ENCODE measurements at regions not wholly inside any gene's neighbourhood (a gene's known extent, or its start where the extent isn't known, plus 50 kb on each side); places are given as distances from the start of the nearest gene placed in this dataset.
"Not testable (repeated sequence)": the region's sequence is repeated elsewhere in the genome, so short reads cannot be mapped to it uniquely, and the experiment has no call there.

GRCh38 chr5:100119903-100120302 lies 415.3 kb upstream of the FAM174A start:
- H3K9ac ChIP-seq (ENCODE audit: low read depth, low read length): no peak overlapping the region
- H3K4me3 ChIP-seq (ENCODE audit: low read length): no peak overlapping the region
- H3K4me2 ChIP-seq (ENCODE audit: low read length): no peak overlapping the region
- no peaks in the 10 kb centered on the region for H3K4me1 ChIP-seq (ENCODE audit: control insufficient read depth, insufficient read depth, low read length)
- H3K36me3 ChIP-seq (ENCODE audit: insufficient read depth, low read length): no peaks in the 10 kb centered on the region
- H3K9me3 ChIP-seq (replicated peaks; ENCODE audit: low read length): no peaks in the 10 kb centered on the region
- no peaks in the 10 kb centered on the region for H3K27me3 ChIP-seq (ENCODE audit: control insufficient read depth, insufficient read depth, low read length)

- Histone ChIP-seq H3K36me3 (ENCODE audit: insufficient read depth, low read length) (no peaks in the 10 kb centered on the region), H3K9ac (ENCODE audit: low read depth, low read length) (no peak overlapping the region), H3K4me1 (ENCODE audit: control insufficient read depth, insufficient read depth, low read length) (no peaks in the 10 kb centered on the region), H3K27me3 (ENCODE audit: control insufficient read depth, insufficient read depth, low read length) (no peaks in the 10 kb centered on the region), H3K4me3 (ENCODE audit: low read length) (no peak overlapping the region), H3K4me2 (ENCODE audit: low read length) (no peak overlapping the region), H3K9me3 (replicated peaks; ENCODE audit: low read length) (no peaks in the 10 kb centered on the region)
Measured at GRCh38 chr5:100110497-100110896, 424.7 kb upstream of the FAM174A start.

GRCh38 chr5:100108883-100109282 lies 426.3 kb upstream of the FAM174A start:
- Histone ChIP-seq H3K9ac (ENCODE audit: low read depth, low read length) (no peak overlapping the region), H3K4me1 (ENCODE audit: control insufficient read depth, insufficient read depth, low read length) (no peaks in the 10 kb centered on the region), H3K27me3 (ENCODE audit: control insufficient read depth, insufficient read depth, low read length) (no peaks in the 10 kb centered on the region), H3K4me3 (ENCODE audit: low read length) (no peak overlapping the region), H3K4me2 (ENCODE audit: low read length) (no peak overlapping the region), H3K9me3 (replicated peaks; ENCODE audit: low read length) (no peaks in the 10 kb centered on the region), H3K36me3 (ENCODE audit: insufficient read depth, low read length) (no peaks in the 10 kb centered on the region)

- not testable (repeated sequence) for H3K36me3 ChIP-seq (ENCODE audit: insufficient read depth, low read length); H3K9me3 ChIP-seq (replicated peaks; ENCODE audit: low read length); H3K4me3 ChIP-seq (ENCODE audit: low read length); H3K27me3 ChIP-seq (ENCODE audit: control insufficient read depth, insufficient read depth, low read length); H3K4me1 ChIP-seq (ENCODE audit: control insufficient read depth, insufficient read depth, low read length); H3K9ac ChIP-seq (ENCODE audit: low read depth, low read length); H3K4me2 ChIP-seq (ENCODE audit: low read length)
Measured at GRCh38 chr5:100103592-100104119, 431.5 kb upstream of the FAM174A start.

GRCh38 chr5:100101466-100101865 lies 433.7 kb upstream of the FAM174A start:
- not testable (repeated sequence) for H3K9me3 ChIP-seq (replicated peaks; ENCODE audit: low read length); H3K4me2 ChIP-seq (ENCODE audit: low read length); H3K36me3 ChIP-seq (ENCODE audit: insufficient read depth, low read length); H3K4me1 ChIP-seq (ENCODE audit: control insufficient read depth, insufficient read depth, low read length); H3K4me3 ChIP-seq (ENCODE audit: low read length); H3K27me3 ChIP-seq (ENCODE audit: control insufficient read depth, insufficient read depth, low read length); H3K9ac ChIP-seq (ENCODE audit: low read depth, low read length)

GRCh38 chr5:100096328-100096727 lies 438.8 kb upstream of the FAM174A start:
- H3K36me3 ChIP-seq (ENCODE audit: insufficient read depth, low read length); H3K4me2 ChIP-seq (ENCODE audit: low read length); H3K4me1 ChIP-seq (ENCODE audit: control insufficient read depth, insufficient read depth, low read length); H3K9ac ChIP-seq (ENCODE audit: low read depth, low read length); H3K4me3 ChIP-seq (ENCODE audit: low read length); H3K27me3 ChIP-seq (ENCODE audit: control insufficient read depth, insufficient read depth, low read length); H3K9me3 ChIP-seq (replicated peaks; ENCODE audit: low read length): not testable (repeated sequence)

- H3K9ac ChIP-seq (ENCODE audit: low read depth, low read length); H3K4me1 ChIP-seq (ENCODE audit: control insufficient read depth, insufficient read depth, low read length); H3K36me3 ChIP-seq (ENCODE audit: insufficient read depth, low read length); H3K4me2 ChIP-seq (ENCODE audit: low read length); H3K9me3 ChIP-seq (replicated peaks; ENCODE audit: low read length); H3K27me3 ChIP-seq (ENCODE audit: control insufficient read depth, insufficient read depth, low read length); H3K4me3 ChIP-seq (ENCODE audit: low read length): not testable (repeated sequence)
Measured at GRCh38 chr5:100080703-100081102, 454.5 kb upstream of the FAM174A start.

GRCh38 chr5:100079163-100079562 lies 456.0 kb upstream of the FAM174A start:
- H3K4me3 ChIP-seq (ENCODE audit: low read length); H3K9ac ChIP-seq (ENCODE audit: low read depth, low read length); H3K36me3 ChIP-seq (ENCODE audit: insufficient read depth, low read length); H3K27me3 ChIP-seq (ENCODE audit: control insufficient read depth, insufficient read depth, low read length); H3K4me2 ChIP-seq (ENCODE audit: low read length); H3K4me1 ChIP-seq (ENCODE audit: control insufficient read depth, insufficient read depth, low read length); H3K9me3 ChIP-seq (replicated peaks; ENCODE audit: low read length): not testable (repeated sequence)

- H3K27me3 ChIP-seq (ENCODE audit: control insufficient read depth, insufficient read depth, low read length); H3K4me2 ChIP-seq (ENCODE audit: low read length); H3K9ac ChIP-seq (ENCODE audit: low read depth, low read length); H3K4me1 ChIP-seq (ENCODE audit: control insufficient read depth, insufficient read depth, low read length); H3K36me3 ChIP-seq (ENCODE audit: insufficient read depth, low read length); H3K4me3 ChIP-seq (ENCODE audit: low read length); H3K9me3 ChIP-seq (replicated peaks; ENCODE audit: low read length): not testable (repeated sequence)
Measured at GRCh38 chr5:100066020-100066419, 469.2 kb upstream of the FAM174A start.

GRCh38 chr5:100043475-100043874 lies 491.7 kb upstream of the FAM174A start:
- H3K4me3 ChIP-seq (ENCODE audit: low read length): no peak overlapping the region

GRCh38 chr5:100026606-100027005 lies 508.6 kb upstream of the FAM174A start:
- Histone ChIP-seq H3K27me3 (ENCODE audit: control insufficient read depth, insufficient read depth, low read length) (no peaks in the 10 kb centered on the region), H3K4me3 (ENCODE audit: low read length) (no peak overlapping the region), H3K4me1 (ENCODE audit: control insufficient read depth, insufficient read depth, low read length) (no peaks in the 10 kb centered on the region), H3K4me2 (ENCODE audit: low read length) (no peak overlapping the region), H3K9me3 (replicated peaks; ENCODE audit: low read length) (no peaks in the 10 kb centered on the region), H3K36me3 (ENCODE audit: insufficient read depth, low read length) (no peaks in the 10 kb centered on the region), H3K9ac (ENCODE audit: low read depth, low read length) (no peak overlapping the region)

More at GRCh38 chr5:100043475-100043874, 491.7 kb upstream of the FAM174A start:
- Histone ChIP-seq H3K4me2 (ENCODE audit: low read length) (no peak overlapping the region), H3K27me3 (ENCODE audit: control insufficient read depth, insufficient read depth, low read length) (no peaks in the 10 kb centered on the region), H3K9me3 (replicated peaks; ENCODE audit: low read length) (no peaks in the 10 kb centered on the region), H3K4me1 (ENCODE audit: control insufficient read depth, insufficient read depth, low read length) (no peaks in the 10 kb centered on the region), H3K9ac (ENCODE audit: low read depth, low read length) (no peak overlapping the region), H3K36me3 (ENCODE audit: insufficient read depth, low read length) (no peaks in the 10 kb centered on the region)

- H3K36me3 ChIP-seq (ENCODE audit: insufficient read depth, low read length): no peaks in the 10 kb centered on the region
- no peak overlapping the region for H3K4me3 ChIP-seq (ENCODE audit: low read length)
- H3K9me3 ChIP-seq (replicated peaks; ENCODE audit: low read length): no peaks in the 10 kb centered on the region
- no peak overlapping the region for H3K9ac ChIP-seq (ENCODE audit: low read depth, low read length)
- no peaks in the 10 kb centered on the region for H3K4me1 ChIP-seq (ENCODE audit: control insufficient read depth, insufficient read depth, low read length)
- no peaks in the 10 kb centered on the region for H3K27me3 ChIP-seq (ENCODE audit: control insufficient read depth, insufficient read depth, low read length)
- H3K4me2 ChIP-seq (ENCODE audit: low read length): no peak overlapping the region
Measured at GRCh38 chr5:100023536-100023935, 511.6 kb upstream of the FAM174A start.

Data from skeletal muscle satellite cell (primary cell).